Panc1 (cell line): ENCODE measurements at regions not wholly inside any gene's neighbourhood (a gene's known extent, or its start where the extent isn't known, plus 50 kb on each side); places are given as distances from the start of the nearest gene placed in this dataset.

Experiments
- ATAC-seq: fragments of 200-7000 bp; cut with Tn5 transposase; 2 replicates; pipeline ENCODE4 v1.9.1; 2020; ENCODE audit warnings: mild to moderate bottlenecking, moderate library complexity
- BruUV-seq: library from RNA; stranded (reverse); fragments of 400-500 nt; replicated peaks from 2 replicates; lab custom pipeline; 2021; lab: Mats Ljungman, UMichigan
- CTCF ChIA-PET: fragments of 300-600 bp; sonication (Branson Sonifier 250); formaldehyde crosslinking; loops from one replicate; lab custom pipeline; 2022; ENCODE audit warnings: antibody characterized with exemption; lab: Charles Lee
- POLR2A ChIA-PET: fragments of 300-600 bp; sonication (Branson Sonifier 250); formaldehyde crosslinking; loops from one replicate; lab custom pipeline; 2022; ENCODE audit warnings: antibody characterized with exemption; lab: Charles Lee
- DNase-seq: peaks from one replicate; pipeline ENCODE4 v3.0.0-alpha.2; 2010; ENCODE audit warnings: low read depth, low spot score
- H3K27ac ChIP-seq: 2 replicates; pipeline ENCODE4 v1.5.1; 2011; ENCODE audit warnings: mild to moderate bottlenecking, low read length, inconsistent platforms
- H3K27me3 ChIP-seq: fragments of 200-500 bp; sonication (Bioruptor generic); 2 replicates; pipeline ENCODE4 v1.6.0; 2014; ENCODE audit warnings: low read length, inconsistent platforms; ENCODE audit not compliant: control insufficient read depth, insufficient read depth
- H3K36me3 ChIP-seq: fragments of 200-500 bp; sonication (Bioruptor generic); 2 replicates; pipeline ENCODE4 v1.5.1; 2014; ENCODE audit warnings: inconsistent platforms, mild to moderate bottlenecking, low read length, moderate library complexity; ENCODE audit not compliant: control insufficient read depth, insufficient read depth
- H3K4me1 ChIP-seq: 2 replicates; pipeline ENCODE4 v1.5.1; 2011; ENCODE audit warnings: inconsistent platforms, mild to moderate bottlenecking, low read length, moderate library complexity; ENCODE audit not compliant: control insufficient read depth, insufficient read depth
- H3K4me3 ChIP-seq, 2 experiments: 2 replicates each; pipeline ENCODE4 v1.5.1; 2011 to 2012; ENCODE audit warnings: low read depth in 2 of 2, low read length in 2 of 2, mild to moderate bottlenecking in 2 of 2, inconsistent platforms in 1 of 2, moderate library complexity in 1 of 2
- H3K9me3 ChIP-seq: fragments of 200-500 bp; sonication (Bioruptor generic); 2 replicates; pipeline ENCODE4 v1.5.1; 2014; ENCODE audit warnings: low read depth, mild to moderate bottlenecking, inconsistent platforms, low read length, moderate library complexity; ENCODE audit not compliant: control insufficient read depth, insufficient read depth
- CTCF ChIP-seq: fragments of 450-650 bp; IDR thresholded peaks from 2 replicates; pipeline ENCODE4 v1.5.1; 2017; ENCODE audit warnings: mild to moderate bottlenecking
- POLR2AphosphoS5 ChIP-seq: IDR thresholded peaks from 2 replicates; pipeline ENCODE4 v1.6.1; 2012; ENCODE audit warnings: mild to moderate bottlenecking, low read depth, low read length, moderate library complexity
- REST ChIP-seq, 2 experiments: IDR thresholded peaks; 2 replicates each; pipeline ENCODE4 v1.6.1; 2011 to 2012; ENCODE audit warnings: low read depth in 2 of 2, control low read depth in 1 of 2, low read length in 1 of 2, mild to moderate bottlenecking in 1 of 2, moderate library complexity in 1 of 2; ENCODE audit not compliant: insufficient read depth in 1 of 2
- SIN3A ChIP-seq: IDR thresholded peaks from 2 replicates; pipeline ENCODE4 v1.6.1; 2012; ENCODE audit warnings: low read depth, mild to moderate bottlenecking, low read length, moderate library complexity, borderline replicate concordance; ENCODE audit not compliant: insufficient read depth
- TCF7L2 ChIP-seq: IDR thresholded peaks from 2 replicates; pipeline ENCODE4 v1.6.1; 2011; ENCODE audit warnings: mild to moderate bottlenecking, low read depth, low read length, inconsistent platforms
- in situ Hi-C: cut with HindIII; loops from 2 replicates; pipeline ENCODE4 v1.10.0; 2016; ENCODE audit warnings: low sequenced_read_pairs, low pct_unique_long_range_greater_than_20kb
- intact Hi-C: fragments of 100-400 bp; cut with micrococcal nuclease; formaldehyde crosslinking; loops from one replicate; pipeline ENCODE4 v1.10.0; 2022; ENCODE audit not compliant: unreplicated experiment

- no peaks in the 10 kb centered on the region for H3K27me3 ChIP-seq
- POLR2A ChIA-PET: no interaction called here
- no peak for ATAC-seq
- in situ Hi-C loops: no loop called here
- no peaks in the 10 kb centered on the region for H3K4me1 ChIP-seq
- CTCF ChIA-PET: no interaction called here
- TF ChIP-seq POLR2AphosphoS5: no peak
- TF ChIP-seq CTCF: no peak
- no peak for TF ChIP-seq SIN3A
- TF ChIP-seq REST (IDR thresholded peaks at IDR 0.05; ENCODE audit: insufficient read depth in 1 of 2, low read depth in 2 of 2, low read length in 1 of 2): no peak
- TF ChIP-seq TCF7L2: no peak
- intact Hi-C loops: no loop called here
- no peak overlapping the region for H3K27ac ChIP-seq
- no peak for DNase-seq
- no TSS peak for BruUV-seq
- H3K9me3 ChIP-seq: no peaks in the 10 kb centered on the region
- no peak overlapping the region for H3K4me3 ChIP-seq
- no peaks in the 10 kb centered on the region for H3K36me3 ChIP-seq
Observed at GRCh38 chr18:35776473-35776872, 194.9 kb downstream of the GALNT1 start.

GRCh38 chr18:35777039-35777438 is 195.4 kb upstream of the RMP24 start:
- CTCF ChIA-PET: no interaction called here
- no TSS peak for BruUV-seq
- Histone ChIP-seq H3K4me1 (no peaks in the 10 kb centered on the region), H3K27ac (no peak overlapping the region), H3K36me3 (no peaks in the 10 kb centered on the region), H3K9me3 (no peaks in the 10 kb centered on the region), H3K4me3 (no peak overlapping the region), H3K27me3 (no peaks in the 10 kb centered on the region)
- DNase-seq (no peak), ATAC-seq (no peak)
- TF ChIP-seq TCF7L2 (no peak), CTCF (peak; percentile 28; the same call in 1 of the 2 replicates)
- intact Hi-C loops: no loop called here
- POLR2A ChIA-PET: no interaction called here
- in situ Hi-C loops: no loop called here
